ENCODE measurements at regions not wholly inside any gene's neighbourhood (a gene's known extent, or its start where the extent isn't known, plus 50 kb on each side); places are given as distances from the start of the nearest gene placed in this dataset.

DNA sequence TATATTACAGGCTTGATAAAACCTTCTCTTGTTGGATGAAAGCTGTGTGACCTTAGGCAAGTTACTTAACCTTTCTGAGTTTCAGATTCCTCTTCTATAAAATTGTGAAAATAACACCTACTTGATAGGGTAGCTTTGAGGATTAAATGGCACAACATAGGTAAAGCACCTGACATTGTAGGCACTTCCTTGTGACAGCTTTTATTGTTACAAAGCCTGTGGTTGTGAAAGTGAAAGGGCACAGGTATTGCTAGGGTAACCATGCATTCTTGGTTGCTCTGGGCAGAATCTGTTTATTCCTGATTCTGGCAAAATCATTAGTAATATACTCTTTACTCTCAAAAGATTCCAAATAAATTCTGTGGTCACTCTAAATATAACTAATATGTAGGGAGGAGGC is 493.4 kb downstream of the OLFM4 start (continued):
- TF ChIP-seq, protein P1, sequence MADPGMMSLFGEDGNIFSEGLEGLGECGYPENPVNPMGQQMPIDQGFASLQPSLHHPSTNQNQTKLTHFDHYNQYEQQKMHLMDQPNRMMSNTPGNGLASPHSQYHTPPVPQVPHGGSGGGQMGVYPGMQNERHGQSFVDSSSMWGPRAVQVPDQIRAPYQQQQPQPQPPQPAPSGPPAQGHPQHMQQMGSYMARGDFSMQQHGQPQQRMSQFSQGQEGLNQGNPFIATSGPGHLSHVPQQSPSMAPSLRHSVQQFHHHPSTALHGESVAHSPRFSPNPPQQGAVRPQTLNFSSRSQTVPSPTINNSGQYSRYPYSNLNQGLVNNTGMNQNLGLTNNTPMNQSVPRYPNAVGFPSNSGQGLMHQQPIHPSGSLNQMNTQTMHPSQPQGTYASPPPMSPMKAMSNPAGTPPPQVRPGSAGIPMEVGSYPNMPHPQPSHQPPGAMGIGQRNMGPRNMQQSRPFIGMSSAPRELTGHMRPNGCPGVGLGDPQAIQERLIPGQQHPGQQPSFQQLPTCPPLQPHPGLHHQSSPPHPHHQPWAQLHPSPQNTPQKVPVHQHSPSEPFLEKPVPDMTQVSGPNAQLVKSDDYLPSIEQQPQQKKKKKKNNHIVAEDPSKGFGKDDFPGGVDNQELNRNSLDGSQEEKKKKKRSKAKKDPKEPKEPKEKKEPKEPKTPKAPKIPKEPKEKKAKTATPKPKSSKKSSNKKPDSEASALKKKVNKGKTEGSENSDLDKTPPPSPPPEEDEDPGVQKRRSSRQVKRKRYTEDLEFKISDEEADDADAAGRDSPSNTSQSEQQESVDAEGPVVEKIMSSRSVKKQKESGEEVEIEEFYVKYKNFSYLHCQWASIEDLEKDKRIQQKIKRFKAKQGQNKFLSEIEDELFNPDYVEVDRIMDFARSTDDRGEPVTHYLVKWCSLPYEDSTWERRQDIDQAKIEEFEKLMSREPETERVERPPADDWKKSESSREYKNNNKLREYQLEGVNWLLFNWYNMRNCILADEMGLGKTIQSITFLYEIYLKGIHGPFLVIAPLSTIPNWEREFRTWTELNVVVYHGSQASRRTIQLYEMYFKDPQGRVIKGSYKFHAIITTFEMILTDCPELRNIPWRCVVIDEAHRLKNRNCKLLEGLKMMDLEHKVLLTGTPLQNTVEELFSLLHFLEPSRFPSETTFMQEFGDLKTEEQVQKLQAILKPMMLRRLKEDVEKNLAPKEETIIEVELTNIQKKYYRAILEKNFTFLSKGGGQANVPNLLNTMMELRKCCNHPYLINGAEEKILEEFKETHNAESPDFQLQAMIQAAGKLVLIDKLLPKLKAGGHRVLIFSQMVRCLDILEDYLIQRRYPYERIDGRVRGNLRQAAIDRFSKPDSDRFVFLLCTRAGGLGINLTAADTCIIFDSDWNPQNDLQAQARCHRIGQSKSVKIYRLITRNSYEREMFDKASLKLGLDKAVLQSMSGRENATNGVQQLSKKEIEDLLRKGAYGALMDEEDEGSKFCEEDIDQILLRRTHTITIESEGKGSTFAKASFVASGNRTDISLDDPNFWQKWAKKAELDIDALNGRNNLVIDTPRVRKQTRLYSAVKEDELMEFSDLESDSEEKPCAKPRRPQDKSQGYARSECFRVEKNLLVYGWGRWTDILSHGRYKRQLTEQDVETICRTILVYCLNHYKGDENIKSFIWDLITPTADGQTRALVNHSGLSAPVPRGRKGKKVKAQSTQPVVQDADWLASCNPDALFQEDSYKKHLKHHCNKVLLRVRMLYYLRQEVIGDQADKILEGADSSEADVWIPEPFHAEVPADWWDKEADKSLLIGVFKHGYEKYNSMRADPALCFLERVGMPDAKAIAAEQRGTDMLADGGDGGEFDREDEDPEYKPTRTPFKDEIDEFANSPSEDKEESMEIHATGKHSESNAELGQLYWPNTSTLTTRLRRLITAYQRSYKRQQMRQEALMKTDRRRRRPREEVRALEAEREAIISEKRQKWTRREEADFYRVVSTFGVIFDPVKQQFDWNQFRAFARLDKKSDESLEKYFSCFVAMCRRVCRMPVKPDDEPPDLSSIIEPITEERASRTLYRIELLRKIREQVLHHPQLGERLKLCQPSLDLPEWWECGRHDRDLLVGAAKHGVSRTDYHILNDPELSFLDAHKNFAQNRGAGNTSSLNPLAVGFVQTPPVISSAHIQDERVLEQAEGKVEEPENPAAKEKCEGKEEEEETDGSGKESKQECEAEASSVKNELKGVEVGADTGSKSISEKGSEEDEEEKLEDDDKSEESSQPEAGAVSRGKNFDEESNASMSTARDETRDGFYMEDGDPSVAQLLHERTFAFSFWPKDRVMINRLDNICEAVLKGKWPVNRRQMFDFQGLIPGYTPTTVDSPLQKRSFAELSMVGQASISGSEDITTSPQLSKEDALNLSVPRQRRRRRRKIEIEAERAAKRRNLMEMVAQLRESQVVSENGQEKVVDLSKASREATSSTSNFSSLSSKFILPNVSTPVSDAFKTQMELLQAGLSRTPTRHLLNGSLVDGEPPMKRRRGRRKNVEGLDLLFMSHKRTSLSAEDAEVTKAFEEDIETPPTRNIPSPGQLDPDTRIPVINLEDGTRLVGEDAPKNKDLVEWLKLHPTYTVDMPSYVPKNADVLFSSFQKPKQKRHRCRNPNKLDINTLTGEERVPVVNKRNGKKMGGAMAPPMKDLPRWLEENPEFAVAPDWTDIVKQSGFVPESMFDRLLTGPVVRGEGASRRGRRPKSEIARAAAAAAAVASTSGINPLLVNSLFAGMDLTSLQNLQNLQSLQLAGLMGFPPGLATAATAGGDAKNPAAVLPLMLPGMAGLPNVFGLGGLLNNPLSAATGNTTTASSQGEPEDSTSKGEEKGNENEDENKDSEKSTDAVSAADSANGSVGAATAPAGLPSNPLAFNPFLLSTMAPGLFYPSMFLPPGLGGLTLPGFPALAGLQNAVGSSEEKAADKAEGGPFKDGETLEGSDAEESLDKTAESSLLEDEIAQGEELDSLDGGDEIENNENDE (IDR thresholded peaks at IDR 0.05; ENCODE audit: insufficient replicate concordance, low read length), result no peak
- TF ChIP-seq CBX5 (IDR thresholded peaks at IDR 0.05; ENCODE audit: low read depth, low read length), result no peak
- TF ChIP-seq RNF2 (IDR thresholded peaks at IDR 0.05; ENCODE audit: borderline replicate concordance, low read depth, low read length, missing control alignments, poor library complexity, severe bottlenecking), result no peak
- no peak for TF ChIP-seq EGR1 (IDR thresholded peaks at IDR 0.05; ENCODE audit: borderline replicate concordance, low read depth, low read length)
- no peak for TF ChIP-seq RBBP5 (IDR thresholded peaks at IDR 0.05; ENCODE audit: borderline replicate concordance, low read depth, low read length)
- TF ChIP-seq NRF1 (IDR thresholded peaks at IDR 0.05; ENCODE audit: low read depth, low read length), result no peak
- no peak for TF ChIP-seq HDAC6 (IDR thresholded peaks at IDR 0.05; ENCODE audit: low read depth, low read length)
